ENCODE measurements at regions not wholly inside any gene's neighbourhood (a gene's known extent, or its start where the extent isn't known, plus 50 kb on each side); places are given as distances from the start of the nearest gene placed in this dataset.

DNA sequence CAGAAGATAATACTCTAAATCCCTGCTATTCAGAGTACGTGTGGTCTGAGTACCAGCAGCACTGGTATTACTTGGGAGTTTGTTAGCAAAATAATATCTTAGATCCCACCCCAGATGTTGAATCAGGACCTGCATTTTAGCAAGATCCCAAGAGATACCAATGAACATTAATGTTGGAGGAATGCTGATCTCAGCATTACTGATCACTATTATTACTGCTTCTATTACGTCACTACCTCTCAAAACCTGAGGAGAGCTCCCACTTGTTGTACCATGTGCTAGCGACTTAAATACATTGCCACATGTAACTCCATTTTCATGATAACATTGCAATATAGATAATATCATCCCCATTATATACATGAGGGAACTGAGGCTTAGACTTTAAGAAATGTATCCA lies 185.2 kb downstream of the SPRY1 start:
- TF ChIP-seq, protein P1, sequence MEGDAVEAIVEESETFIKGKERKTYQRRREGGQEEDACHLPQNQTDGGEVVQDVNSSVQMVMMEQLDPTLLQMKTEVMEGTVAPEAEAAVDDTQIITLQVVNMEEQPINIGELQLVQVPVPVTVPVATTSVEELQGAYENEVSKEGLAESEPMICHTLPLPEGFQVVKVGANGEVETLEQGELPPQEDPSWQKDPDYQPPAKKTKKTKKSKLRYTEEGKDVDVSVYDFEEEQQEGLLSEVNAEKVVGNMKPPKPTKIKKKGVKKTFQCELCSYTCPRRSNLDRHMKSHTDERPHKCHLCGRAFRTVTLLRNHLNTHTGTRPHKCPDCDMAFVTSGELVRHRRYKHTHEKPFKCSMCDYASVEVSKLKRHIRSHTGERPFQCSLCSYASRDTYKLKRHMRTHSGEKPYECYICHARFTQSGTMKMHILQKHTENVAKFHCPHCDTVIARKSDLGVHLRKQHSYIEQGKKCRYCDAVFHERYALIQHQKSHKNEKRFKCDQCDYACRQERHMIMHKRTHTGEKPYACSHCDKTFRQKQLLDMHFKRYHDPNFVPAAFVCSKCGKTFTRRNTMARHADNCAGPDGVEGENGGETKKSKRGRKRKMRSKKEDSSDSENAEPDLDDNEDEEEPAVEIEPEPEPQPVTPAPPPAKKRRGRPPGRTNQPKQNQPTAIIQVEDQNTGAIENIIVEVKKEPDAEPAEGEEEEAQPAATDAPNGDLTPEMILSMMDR (IDR thresholded peaks at IDR 0.05; ENCODE audit: low read length), result no peak
- no peak for TF ChIP-seq EZH2 (IDR thresholded peaks at IDR 0.05; ENCODE audit: borderline replicate concordance, low read length)
